ENCODE measurements at regions not wholly inside any gene's neighbourhood (a gene's known extent, or its start where the extent isn't known, plus 50 kb on each side); places are given as distances from the start of the nearest gene placed in this dataset.

- Mint-ChIP-seq H3K27me3 (ENCODE audit: low read depth) (no peaks in the 10 kb centered on the region), H3K4me3 (no peak overlapping the region), H3K4me1 (peaks cover 20% of the 10 kb centered on the region), H3K36me3 (ENCODE audit: low read depth) (no peaks in the 10 kb centered on the region), H3K9me3 (no peaks in the 10 kb centered on the region), H3K27ac (ENCODE audit: unreplicated experiment) (no peak overlapping the region)
- no peak for TF ChIP-seq CTCF (conservative IDR thresholded peaks at IDR 0.05)
- no peak for DNase-seq (ENCODE audit: low read depth, low spot score)
Observed at GRCh38 chr5:34502581-34502980, 153.5 kb upstream of the RAI14 start.

- Mint-ChIP-seq H3K27me3 (ENCODE audit: low read depth) (no peaks in the 10 kb centered on the region), H3K36me3 (ENCODE audit: low read depth) (no peaks in the 10 kb centered on the region), H3K27ac (ENCODE audit: unreplicated experiment) (peak overlapping the region; percentile 74), H3K4me3 (no peak overlapping the region), H3K4me1 (peaks cover 16% of the 10 kb centered on the region), H3K9me3 (no peaks in the 10 kb centered on the region)
- no peak for TF ChIP-seq CTCF (conservative IDR thresholded peaks at IDR 0.05)
- DNase-seq (ENCODE audit: low read depth, low spot score) = no peak
Observed at GRCh38 chr5:34503379-34504253, 152.5 kb upstream of the RAI14 start.

GRCh38 chr5:34504967-34505366 is 151.2 kb upstream of the RAI14 start:
- H3K36me3 Mint-ChIP-seq (ENCODE audit: low read depth) = no peaks in the 10 kb centered on the region
- no peak overlapping the region for H3K27ac Mint-ChIP-seq (ENCODE audit: unreplicated experiment)
- DNase-seq (ENCODE audit: low read depth, low spot score) = no peak
- H3K4me1 Mint-ChIP-seq = peaks cover 11% of the 10 kb centered on the region
- H3K4me3 Mint-ChIP-seq = no peak overlapping the region
- H3K27me3 Mint-ChIP-seq (ENCODE audit: low read depth) = no peaks in the 10 kb centered on the region
- no peaks in the 10 kb centered on the region for H3K9me3 Mint-ChIP-seq
- TF ChIP-seq CTCF (conservative IDR thresholded peaks at IDR 0.05) = no peak

GRCh38 chr5:34505731-34506130 is 150.4 kb upstream of the RAI14 start:
- no peak for TF ChIP-seq CTCF (conservative IDR thresholded peaks at IDR 0.05)
- Mint-ChIP-seq H3K4me1 (peaks cover 12% of the 10 kb centered on the region), H3K4me3 (no peak overlapping the region), H3K27ac (ENCODE audit: unreplicated experiment) (no peak overlapping the region), H3K36me3 (ENCODE audit: low read depth) (no peaks in the 10 kb centered on the region), H3K27me3 (ENCODE audit: low read depth) (no peaks in the 10 kb centered on the region), H3K9me3 (no peaks in the 10 kb centered on the region)
- DNase-seq (ENCODE audit: low read depth, low spot score) = no peak

- TF ChIP-seq CTCF (conservative IDR thresholded peaks at IDR 0.05) = no peak
- H3K4me1 Mint-ChIP-seq = peaks cover 19% of the 10 kb centered on the region
- H3K27me3 Mint-ChIP-seq (ENCODE audit: low read depth) = no peaks in the 10 kb centered on the region
Observed at GRCh38 chr5:34507933-34508332, 148.2 kb upstream of the RAI14 start.

More at GRCh38 chr5:34507933-34508332, 148.2 kb upstream of the RAI14 start:
- no peak overlapping the region for H3K27ac Mint-ChIP-seq (ENCODE audit: unreplicated experiment)
- H3K36me3 Mint-ChIP-seq (ENCODE audit: low read depth) = no peaks in the 10 kb centered on the region
- H3K4me3 Mint-ChIP-seq = no peak overlapping the region
- H3K9me3 Mint-ChIP-seq = no peaks in the 10 kb centered on the region
- DNase-seq (ENCODE audit: low read depth, low spot score) = no peak

Data from neural crest cell (in vitro differentiated cells).